Fibroblast of lung (primary cell): ENCODE measurements at regions not wholly inside any gene's neighbourhood (a gene's known extent, or its start where the extent isn't known, plus 50 kb on each side); places are given as distances from the start of the nearest gene placed in this dataset.

ENCODE experiments used
- DNase-seq, 2 donors: peaks; one replicate each; pipeline versions ENCODE4 v3.0.0 to v3.0.0-alpha.2; 2010; ENCODE audit warnings: low read depth in 2 of 2
- H2AFZ ChIP-seq: 2 replicates; pipeline ENCODE4 v1.5.1; 2012; ENCODE audit warnings: low read length, control low read depth, inconsistent platforms
- H3K27ac ChIP-seq: 2 replicates; pipeline ENCODE4 v1.5.1; 2011; ENCODE audit warnings: low read length, control low read depth; ENCODE audit not compliant: insufficient read depth
- H3K27me3 ChIP-seq: 2 replicates; pipeline ENCODE4 v1.5.1; 2011; ENCODE audit warnings: mild to moderate bottlenecking, low read length; ENCODE audit not compliant: control insufficient read depth, insufficient read depth
- H3K36me3 ChIP-seq: 2 replicates; pipeline ENCODE4 v1.5.1; 2011; ENCODE audit warnings: low read length; ENCODE audit not compliant: control insufficient read depth, insufficient read depth
- H3K4me1 ChIP-seq: 2 replicates; pipeline ENCODE4 v1.5.1; 2011; ENCODE audit warnings: low read length; ENCODE audit not compliant: control insufficient read depth, insufficient read depth; ENCODE audit errors: extremely low read depth
- H3K4me2 ChIP-seq: 2 replicates; pipeline ENCODE4 v1.5.1; 2011; ENCODE audit warnings: low read length, control low read depth; ENCODE audit not compliant: insufficient read depth; ENCODE audit errors: extremely low read depth
- H3K4me3 ChIP-seq, 4 experiments: fragments of 200-600 bp in 1 of 4; sonication (generic) in 1 of 4; replicated peaks in 1 of 4; 2 replicates each; pipeline ENCODE4 v1.5.1; 2011 to 2016; ENCODE audit warnings: low read length in 4 of 4, low read depth in 3 of 4, mild to moderate bottlenecking in 3 of 4, control low read depth in 2 of 4, inconsistent platforms in 1 of 4, mixed read lengths in 1 of 4; ENCODE audit not compliant: insufficient read depth in 1 of 4; ENCODE audit errors: control extremely low read depth in 1 of 4
- H3K79me2 ChIP-seq: 2 replicates; pipeline ENCODE4 v1.5.1; 2012; ENCODE audit warnings: mild to moderate bottlenecking, low read length, inconsistent platforms; ENCODE audit not compliant: control insufficient read depth, insufficient read depth
- H3K9ac ChIP-seq: 2 replicates; pipeline ENCODE4 v1.5.1; 2011; ENCODE audit warnings: mild to moderate bottlenecking, low read length, control low read depth; ENCODE audit not compliant: insufficient read depth
- H3K9me3 ChIP-seq: 2 replicates; pipeline ENCODE4 v1.5.1; 2012; ENCODE audit warnings: low read depth, low read length; ENCODE audit not compliant: control insufficient read depth, insufficient read depth
- H4K20me1 ChIP-seq: 2 replicates; pipeline ENCODE4 v1.5.1; 2011; ENCODE audit warnings: low read length; ENCODE audit not compliant: control insufficient read depth, insufficient read depth; ENCODE audit errors: extremely low read depth
- EZH2 ChIP-seq: IDR thresholded peaks from 2 replicates; pipeline ENCODE4 v1.5.1; 2012; ENCODE audit warnings: low read length, control low read depth, mild to moderate bottlenecking; ENCODE audit errors: missing control alignments
- TF ChIP-seq, protein P1 (sequence below), 2 donors: IDR thresholded peaks in 1 of 2; conservative IDR thresholded peaks in 1 of 2; 1 replicate in 1 of 2; 2 replicates in 1 of 2; pipeline ENCODE4 v1.5.1; 2011 to 2012; ENCODE audit warnings: low read length in 2 of 2, control low read depth in 1 of 2, inconsistent platforms in 1 of 2, low read depth in 1 of 2, mild to moderate bottlenecking in 1 of 2

DNA sequence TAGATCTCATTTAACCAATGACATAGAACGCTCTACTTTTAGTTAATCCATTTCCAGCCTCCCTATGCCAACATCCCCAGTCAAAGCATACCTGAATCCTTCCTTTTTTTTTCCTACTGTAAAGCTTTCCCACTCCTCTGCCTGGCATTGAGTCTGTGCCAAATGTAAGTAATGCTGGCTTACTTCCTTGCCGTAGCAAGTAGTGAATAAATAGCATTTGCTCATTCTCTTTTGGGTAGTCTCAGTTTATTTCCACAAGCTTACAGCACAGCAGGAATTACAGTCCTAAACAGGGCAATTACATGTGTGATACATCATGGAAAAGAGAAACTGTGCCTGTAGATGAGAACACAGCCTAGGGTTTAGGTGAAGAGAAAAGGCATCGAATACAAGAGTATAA, 352.6 kb upstream of the NEGR1 start:
- H3K79me2 ChIP-seq: no peaks in the 10 kb centered on the region
- no peak overlapping the region for H3K27ac ChIP-seq
- H3K9ac ChIP-seq: no peak overlapping the region
- no peak overlapping the region for H2AFZ ChIP-seq
- no peaks in the 10 kb centered on the region for H3K36me3 ChIP-seq
- H3K4me2 ChIP-seq: no peak overlapping the region
- no peak for DNase-seq
- no peak for TF ChIP-seq EZH2
- TF ChIP-seq, protein P1, sequence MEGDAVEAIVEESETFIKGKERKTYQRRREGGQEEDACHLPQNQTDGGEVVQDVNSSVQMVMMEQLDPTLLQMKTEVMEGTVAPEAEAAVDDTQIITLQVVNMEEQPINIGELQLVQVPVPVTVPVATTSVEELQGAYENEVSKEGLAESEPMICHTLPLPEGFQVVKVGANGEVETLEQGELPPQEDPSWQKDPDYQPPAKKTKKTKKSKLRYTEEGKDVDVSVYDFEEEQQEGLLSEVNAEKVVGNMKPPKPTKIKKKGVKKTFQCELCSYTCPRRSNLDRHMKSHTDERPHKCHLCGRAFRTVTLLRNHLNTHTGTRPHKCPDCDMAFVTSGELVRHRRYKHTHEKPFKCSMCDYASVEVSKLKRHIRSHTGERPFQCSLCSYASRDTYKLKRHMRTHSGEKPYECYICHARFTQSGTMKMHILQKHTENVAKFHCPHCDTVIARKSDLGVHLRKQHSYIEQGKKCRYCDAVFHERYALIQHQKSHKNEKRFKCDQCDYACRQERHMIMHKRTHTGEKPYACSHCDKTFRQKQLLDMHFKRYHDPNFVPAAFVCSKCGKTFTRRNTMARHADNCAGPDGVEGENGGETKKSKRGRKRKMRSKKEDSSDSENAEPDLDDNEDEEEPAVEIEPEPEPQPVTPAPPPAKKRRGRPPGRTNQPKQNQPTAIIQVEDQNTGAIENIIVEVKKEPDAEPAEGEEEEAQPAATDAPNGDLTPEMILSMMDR (conservative IDR thresholded peaks at IDR 0.05 in 1 of 2, IDR thresholded peaks at IDR 0.05 in 1 of 2; ENCODE audit: low read depth in 1 of 2, low read length in 2 of 2): no peak
- no peaks in the 10 kb centered on the region for H3K4me1 ChIP-seq
- no peak overlapping the region for H3K4me3 ChIP-seq
- no peaks in the 10 kb centered on the region for H3K27me3 ChIP-seq
- no peaks in the 10 kb centered on the region for H4K20me1 ChIP-seq
- H3K9me3 ChIP-seq: no peaks in the 10 kb centered on the region

DNA sequence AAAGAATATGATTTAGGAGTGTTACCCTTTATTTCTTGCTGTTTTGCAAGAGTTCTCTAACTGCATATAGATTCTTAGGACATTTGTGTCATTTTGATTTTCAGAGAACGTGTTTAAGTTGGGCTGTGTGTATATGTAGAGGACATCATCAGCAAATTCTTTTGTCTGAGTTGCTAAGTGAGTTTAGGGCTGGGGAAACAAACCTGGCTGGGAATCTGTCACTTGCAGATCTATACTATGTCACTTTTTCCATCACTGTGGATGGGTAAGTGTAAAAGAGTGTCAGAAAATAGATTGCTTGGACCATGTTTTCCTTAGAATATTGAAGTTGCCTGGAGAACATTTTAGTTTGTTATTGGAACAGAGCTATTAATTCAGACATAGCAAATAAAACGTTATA, 349.1 kb upstream of the NEGR1 start:
- DNase-seq: no peak
- Histone ChIP-seq H3K27ac (no peak overlapping the region), H3K4me2 (no peak overlapping the region), H3K36me3 (no peaks in the 10 kb centered on the region), H3K27me3 (no peaks in the 10 kb centered on the region), H4K20me1 (no peaks in the 10 kb centered on the region), H3K79me2 (no peaks in the 10 kb centered on the region), H3K9me3 (no peaks in the 10 kb centered on the region), H3K4me3 (no peak overlapping the region), H3K9ac (no peak overlapping the region), H2AFZ (no peak overlapping the region), H3K4me1 (no peaks in the 10 kb centered on the region)
- TF ChIP-seq, protein P1 (conservative IDR thresholded peaks at IDR 0.05 in 1 of 2, IDR thresholded peaks at IDR 0.05 in 1 of 2; ENCODE audit: low read depth in 1 of 2, low read length in 2 of 2): no peak
- TF ChIP-seq EZH2: no peak

DNA sequence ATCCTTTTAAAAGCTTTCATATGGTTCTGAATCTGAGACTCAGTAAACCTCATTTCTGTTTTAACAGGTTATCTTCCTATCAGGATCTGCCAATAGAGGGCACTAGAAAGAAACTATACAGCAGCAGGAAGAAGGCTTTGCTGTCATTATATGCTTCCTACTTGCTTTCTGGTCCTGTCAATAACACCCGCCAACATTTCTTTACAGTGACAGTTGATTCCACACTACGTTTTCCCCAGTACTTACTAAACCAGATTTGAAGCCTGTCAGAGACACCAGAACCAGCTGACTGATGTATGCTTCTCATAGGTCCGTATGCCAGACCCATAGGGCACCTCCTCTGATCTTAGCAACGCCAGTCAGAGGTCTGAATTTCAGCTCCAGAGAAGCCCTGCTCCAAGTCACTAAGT, 341.0 kb upstream of the NEGR1 start:
- H3K4me1 ChIP-seq: no peaks in the 10 kb centered on the region
- no peak overlapping the region for H3K27ac ChIP-seq
- no peak for TF ChIP-seq EZH2
- TF ChIP-seq, protein P1 (conservative IDR thresholded peaks at IDR 0.05 in 1 of 2, IDR thresholded peaks at IDR 0.05 in 1 of 2; ENCODE audit: low read depth in 1 of 2, low read length in 2 of 2): peak; percentile 63 to 76
- DNase-seq: peak; percentile 46 to 64
- H3K79me2 ChIP-seq: no peaks in the 10 kb centered on the region
- H4K20me1 ChIP-seq: no peaks in the 10 kb centered on the region
- H3K27me3 ChIP-seq: no peaks in the 10 kb centered on the region
- H3K9ac ChIP-seq: no peak overlapping the region
- no peaks in the 10 kb centered on the region for H3K9me3 ChIP-seq
- peak overlapping the region; percentile 10 for H2AFZ ChIP-seq
- H3K36me3 ChIP-seq: no peaks in the 10 kb centered on the region
- H3K4me2 ChIP-seq: peak overlapping the region; percentile 20
- peak overlapping the region in 2 of 4 experiments; percentile 48 to 60 for H3K4me3 ChIP-seq
